Activated CD8-positive, alpha-beta memory T cell treated with anti-CD3 and anti-CD28 coated beads for 48 hours (primary cell): ENCODE measurements at regions not wholly inside any gene's neighbourhood (a gene's known extent, or its start where the extent isn't known, plus 50 kb on each side); places are given as distances from the start of the nearest gene placed in this dataset.

Experiments used
- DNase-seq, 3 experiments: peaks; one replicate each; pipeline ENCODE4 v3.0.0-alpha.2; 2020; ENCODE audit warnings: low read depth in 2 of 3, low spot score in 2 of 3

GRCh38 chr1:228546541-228547463, 59.6 kb downstream of the RNF187 start:
- no peak for DNase-seq

DNA sequence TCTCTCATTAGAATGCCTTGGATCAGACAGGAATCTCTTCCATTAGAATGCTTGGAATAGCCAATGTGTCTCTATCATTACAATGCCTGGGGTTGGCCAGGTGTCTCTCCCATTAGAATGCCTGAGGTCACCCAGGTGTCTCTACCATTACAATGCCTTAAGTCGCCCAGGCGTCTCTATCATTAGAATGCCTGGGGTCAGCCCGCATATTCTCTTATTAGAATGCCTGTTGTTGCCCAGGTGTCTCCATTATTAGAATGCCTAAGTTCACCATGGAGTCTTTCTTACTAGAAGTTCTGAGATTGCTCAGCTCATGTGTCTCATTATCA, 60.2 kb downstream of the RNF187 start:
- no peak for DNase-seq

DNA sequence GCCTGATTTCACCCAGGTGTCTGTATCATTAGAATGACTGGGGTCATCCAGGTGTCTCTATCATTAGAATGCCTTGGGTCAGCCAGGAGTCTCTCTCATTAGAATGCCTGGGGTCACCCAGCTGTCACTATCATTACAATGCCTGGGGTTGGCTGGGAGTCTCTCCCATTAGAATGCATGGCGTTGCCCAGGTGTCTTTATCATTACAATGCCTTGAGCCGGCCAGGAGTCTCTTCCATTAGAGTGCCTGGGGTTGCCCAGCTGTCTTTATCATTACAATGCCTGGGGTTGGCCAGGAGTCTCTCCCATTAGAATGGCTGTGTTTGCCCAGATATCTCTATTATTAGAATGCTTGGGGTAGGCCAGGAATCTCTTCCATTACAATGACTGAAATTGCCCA, 61.6 kb downstream of the RNF187 start:
- no peak for DNase-seq

DNA sequence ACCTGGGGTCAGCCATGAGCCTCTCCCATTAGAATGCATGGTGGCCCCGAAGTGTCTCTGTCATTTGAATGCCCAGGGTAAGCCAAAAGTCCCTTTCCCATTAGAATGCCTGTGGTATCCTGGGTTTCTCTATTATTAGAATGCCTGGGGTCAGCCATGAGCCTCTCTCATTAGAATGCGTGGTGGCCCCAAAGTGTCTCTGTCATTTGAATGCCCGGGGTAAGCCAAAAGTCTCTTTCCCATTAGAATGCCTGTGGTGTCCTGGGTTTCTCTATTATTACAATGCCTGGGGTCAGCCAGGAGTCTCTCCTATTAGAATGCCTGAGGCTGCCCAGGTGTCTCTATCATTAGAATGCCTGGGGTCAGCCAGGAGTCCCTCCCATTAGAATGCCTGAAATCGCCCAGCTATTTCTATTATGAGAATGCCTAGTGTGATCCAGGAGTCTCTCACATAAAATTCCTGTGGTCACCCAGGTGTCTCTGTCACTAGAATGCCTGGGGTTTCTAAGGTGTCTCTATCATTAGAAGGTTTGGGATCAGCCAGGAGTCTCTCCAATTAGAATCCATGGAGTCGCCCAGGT, 65.5 kb downstream of the RNF187 start:
- no peak for DNase-seq

DNA sequence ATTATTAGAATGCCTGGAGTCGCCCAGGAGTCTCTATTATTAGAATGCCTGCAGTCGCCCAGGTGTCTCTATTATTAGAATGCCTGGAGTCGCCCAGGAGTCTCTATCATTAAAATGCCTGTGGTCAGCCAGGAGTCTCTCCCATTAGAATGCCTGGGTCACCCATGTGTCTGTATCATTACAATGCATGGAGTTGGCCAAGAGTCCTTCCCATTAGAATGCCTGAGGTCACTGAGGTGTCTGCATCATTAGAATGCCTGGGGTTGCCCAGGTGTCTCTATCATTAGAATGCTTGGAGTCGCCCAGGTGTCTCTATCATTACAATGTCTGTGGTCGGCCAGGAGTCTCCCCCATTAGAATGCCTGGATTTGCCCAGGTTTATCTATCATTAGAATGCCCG, 66.9 kb downstream of the RNF187 start:
- DNase-seq = no peak

DNA sequence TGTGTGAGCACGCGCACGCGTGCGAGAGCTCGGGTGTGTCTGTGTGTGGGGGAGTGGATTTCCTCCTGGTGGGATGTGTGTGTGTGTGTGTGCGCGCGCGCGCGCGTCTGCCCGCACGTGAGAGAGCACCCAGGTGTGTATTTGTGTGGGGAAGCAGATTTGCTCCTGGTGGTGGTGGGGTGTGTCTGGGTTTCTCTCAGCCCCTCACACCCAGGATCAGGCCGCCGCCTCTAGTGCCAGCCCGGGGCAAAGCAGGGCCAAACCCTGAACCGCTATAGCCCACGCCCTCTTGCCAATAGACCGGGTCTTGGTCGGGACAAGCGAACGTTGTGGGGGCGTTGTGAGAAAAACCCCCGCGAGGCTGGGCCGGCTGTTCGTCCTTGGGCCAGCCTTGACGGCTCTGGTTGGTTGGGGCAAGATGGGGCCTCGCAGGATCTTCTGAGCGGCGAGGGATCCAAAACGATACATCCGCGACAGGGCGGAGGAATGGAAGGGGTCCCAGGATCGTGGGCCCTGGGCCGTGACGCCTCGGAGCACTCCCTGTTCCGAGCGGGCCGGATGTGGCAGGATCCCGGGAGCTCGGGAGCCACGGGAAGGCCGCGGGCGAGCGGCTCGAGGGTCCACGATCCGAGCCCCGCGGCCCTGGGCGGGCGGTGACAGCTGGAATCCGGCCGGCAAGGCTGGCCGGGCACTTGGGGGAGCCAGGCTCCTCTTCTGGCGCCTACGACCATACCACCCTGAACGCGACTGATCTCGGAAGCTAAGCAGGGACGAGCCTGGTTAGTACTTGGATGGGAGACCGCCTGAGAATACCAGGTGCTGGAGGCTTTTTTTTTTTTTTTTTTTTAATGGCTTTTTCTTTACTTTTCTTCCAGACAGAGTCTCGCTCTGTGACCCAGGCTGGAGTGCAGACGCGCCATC, 68.2 kb downstream of the RNF187 start:
- DNase-seq = peak in 1 of 3 experiments; percentile 18

DNA sequence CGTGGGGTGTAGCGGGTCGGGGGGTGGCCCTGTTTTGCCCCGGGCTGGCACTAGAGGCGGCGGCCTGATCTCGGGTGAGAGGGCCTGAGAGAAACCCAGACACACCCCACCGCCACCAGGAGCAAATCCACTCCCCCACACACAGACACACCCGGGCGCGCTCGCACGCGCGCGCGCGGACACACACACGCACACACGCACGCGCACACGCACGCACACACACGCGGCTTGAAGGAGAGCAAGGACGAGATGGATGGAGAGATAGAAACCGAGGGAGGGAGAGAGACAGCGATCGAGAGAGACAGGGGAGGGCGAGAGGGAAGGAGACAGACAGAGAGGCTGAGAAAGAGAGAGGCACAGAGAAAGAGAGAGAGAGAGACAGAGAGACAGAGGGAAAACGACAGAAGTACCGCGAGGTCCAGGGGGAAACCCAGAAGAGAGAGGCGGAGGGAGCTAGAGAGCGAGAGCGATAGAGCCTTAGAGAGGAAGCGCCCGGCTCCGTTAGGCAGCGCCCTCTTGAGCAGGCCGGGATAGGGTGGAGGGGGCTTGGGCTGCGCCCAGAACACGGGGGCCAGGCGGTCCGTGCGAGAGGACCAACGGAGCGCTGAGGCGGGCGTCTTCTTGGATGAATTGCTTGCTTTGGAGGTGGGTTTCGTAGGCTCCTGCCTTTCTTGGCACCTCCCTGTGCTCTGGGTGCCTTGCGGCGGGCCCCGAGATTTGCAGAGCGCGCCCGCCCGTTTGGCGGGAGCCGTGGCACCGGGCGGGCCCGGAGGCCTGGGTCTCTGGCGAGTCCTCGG, 69.7 kb downstream of the RNF187 start:
- DNase-seq = peak in 1 of 3 experiments; percentile 47
